Lung (tissue), 11 donors: ENCODE measurements at regions not wholly inside any gene's neighbourhood (a gene's known extent, or its start where the extent isn't known, plus 50 kb on each side); places are given as distances from the start of the nearest gene placed in this dataset.

ENCODE experiments used
- ATAC-seq: fragments of 200-7000 bp; cut with Tn5 transposase; one replicate; pipeline ENCODE4 v1.9.1; 2020; ENCODE audit warnings: moderate number of reproducible peaks; ENCODE audit not compliant: insufficient read depth, low FRiP score
- DNase-seq, 3 donors: peaks; one replicate each; pipeline ENCODE4 v3.0.0-alpha.2; 2013 to 2017
- H3K27ac ChIP-seq, 2 donors: one replicate each; pipeline ENCODE4 v1.5.1; 2013; ENCODE audit warnings: mild to moderate bottlenecking in 2 of 2, moderate library complexity in 2 of 2, control low read depth in 1 of 2, inconsistent platforms in 1 of 2, low read depth in 1 of 2, low read length in 1 of 2
- H3K27me3 ChIP-seq, 3 donors: one replicate each; pipeline ENCODE4 v1.5.1; 2013; ENCODE audit warnings: low read length in 2 of 3; ENCODE audit not compliant: control insufficient read depth in 3 of 3, insufficient read depth in 3 of 3
- H3K36me3 ChIP-seq, 4 donors: one replicate each; pipeline ENCODE4 v1.5.1; 2013; ENCODE audit warnings: low read length in 4 of 4, mild to moderate bottlenecking in 1 of 4, moderate library complexity in 1 of 4; ENCODE audit not compliant: control insufficient read depth in 4 of 4, insufficient read depth in 4 of 4
- H3K4me1 ChIP-seq, 5 donors: one replicate each; pipeline ENCODE4 v1.5.1; 2013; ENCODE audit warnings: low read length in 5 of 5, mild to moderate bottlenecking in 2 of 5, moderate library complexity in 1 of 5; ENCODE audit not compliant: control insufficient read depth in 5 of 5, insufficient read depth in 5 of 5
- H3K4me3 ChIP-seq: one replicate; pipeline ENCODE4 v1.5.1; 2013; ENCODE audit warnings: mild to moderate bottlenecking, control low read depth, moderate library complexity
- H3K9ac ChIP-seq, 2 donors: one replicate each; pipeline ENCODE4 v1.5.1; 2013; ENCODE audit warnings: low read length in 2 of 2, control low read depth in 1 of 2; ENCODE audit not compliant: insufficient read depth in 1 of 2
- H3K9me3 ChIP-seq, 4 donors: one replicate each; pipeline ENCODE4 v1.5.1; 2013; ENCODE audit warnings: low read length in 3 of 4, mild to moderate bottlenecking in 1 of 4, moderate library complexity in 1 of 4; ENCODE audit not compliant: control insufficient read depth in 4 of 4, insufficient read depth in 3 of 4
- CTCF ChIP-seq: IDR thresholded peaks from 2 replicates; pipeline ENCODE4 v1.5.1; 2012; ENCODE audit warnings: mild to moderate bottlenecking; ENCODE audit errors: control extremely low read depth, extremely low read depth
- WGBS, 2 donors: extraction: QIAGEN DNeasy Blood & Tissue Kit; methylation state at CpG; one replicate each; pipeline ENCODE4 v1.1.7; 2013; 5-methylcytosine and 5-hydroxymethylcytosine counted together
- donor health status: control.
- donor health status: control.
- donor health status: Bipolar disorder and iron deficiency.
- donor health status: healthy.
- donor health status: DM: yes; HTN: yes; CAD: no.

- TF ChIP-seq CTCF = no peak
- no peaks in the 10 kb centered on the region for H3K36me3 ChIP-seq
- no peaks in the 10 kb centered on the region for H3K27me3 ChIP-seq
- DNase-seq = no peak
- H3K27ac ChIP-seq = no peak overlapping the region
- H3K4me1 ChIP-seq = no peaks in the 10 kb centered on the region
- H3K4me3 ChIP-seq = no peak overlapping the region
- no peak for ATAC-seq
- WGBS, 2 donors = 83 to 85% methylated on average over 5 of the region's 5 CpGs
- H3K9ac ChIP-seq = no peak overlapping the region
- H3K9me3 ChIP-seq = no peaks in the 10 kb centered on the region
Observed at GRCh38 chr12:61713121-61713520, 547.1 kb upstream of the USP15 start.

- TF ChIP-seq CTCF = no peak
- H3K27me3 ChIP-seq = no peaks in the 10 kb centered on the region
- no peak for ATAC-seq
- H3K4me1 ChIP-seq = no peaks in the 10 kb centered on the region
- no peak overlapping the region for H3K27ac ChIP-seq
- DNase-seq = no peak
- 60 to 89% methylated on average over 4 of the region's 4 CpGs for WGBS, 2 donors
- H3K4me3 ChIP-seq = no peak overlapping the region
- no peaks in the 10 kb centered on the region for H3K9me3 ChIP-seq
- no peaks in the 10 kb centered on the region for H3K36me3 ChIP-seq
- no peak overlapping the region for H3K9ac ChIP-seq
Observed at GRCh38 chr12:61717986-61718385, 542.2 kb upstream of the USP15 start.

- no peak for TF ChIP-seq CTCF
- Histone ChIP-seq H3K27me3 (no peaks in the 10 kb centered on the region), H3K36me3 (no peaks in the 10 kb centered on the region), H3K4me3 (no peak overlapping the region), H3K9me3 (peaks cover 0 to 2% (median 0%) of the 10 kb centered on the region in 4 donors), H3K9ac (no peak overlapping the region), H3K27ac (no peak overlapping the region), H3K4me1 (peaks cover 0 to 5% (median 0%) of the 10 kb centered on the region in 5 donors)
- 81 to 85% methylated on average over 1 of the region's 1 CpG for WGBS, 2 donors
- no peak for DNase-seq
- ATAC-seq = no peak
Observed at GRCh38 chr12:61739925-61740324, 520.3 kb upstream of the USP15 start.

- 65 to 81% methylated on average over 1 of the region's 1 CpG for WGBS, 2 donors
- Histone ChIP-seq H3K36me3 (no peaks in the 10 kb centered on the region), H3K27ac (no peak overlapping the region), H3K4me3 (no peak overlapping the region), H3K9ac (no peak overlapping the region), H3K9me3 (no peaks in the 10 kb centered on the region), H3K4me1 (no peaks in the 10 kb centered on the region), H3K27me3 (no peaks in the 10 kb centered on the region)
- DNase-seq (peak in 2 of 3 donors; percentile 19 to 43), ATAC-seq (no peak)
- TF ChIP-seq CTCF = no peak
Observed at GRCh38 chr12:61750604-61751003, 509.6 kb upstream of the USP15 start.
